Activated T-helper 1 cell treated with anti-CD3 and anti-CD28 coated beads, Interleukin-2, amount 50 U/mL, for 16 hours (primary cell): ENCODE measurements at regions not wholly inside any gene's neighbourhood (a gene's known extent, or its start where the extent isn't known, plus 50 kb on each side); places are given as distances from the start of the nearest gene placed in this dataset.
"Not testable (repeated sequence)": the region's sequence is repeated elsewhere in the genome, so short reads cannot be mapped to it uniquely, and the experiment has no call there.

ENCODE experiments used
- DNase-seq, 2 donors: peaks; one replicate each; pipeline ENCODE4 v3.0.0-alpha.2; 2020; ENCODE audit warnings: low read depth in 1 of 2, low spot score in 1 of 2

- no peak for DNase-seq
These were observed 59.6 kb upstream of the MAN2A1 start for GRCh38 chr5:109630093-109630492.

- DNase-seq = no peak
These were observed 61.1 kb upstream of the MAN2A1 start for GRCh38 chr5:109628591-109628990.

GRCh38 chr5:109621266-109621665 is 68.5 kb upstream of the MAN2A1 start:
- DNase-seq = not testable (repeated sequence)

GRCh38 chr5:109620651-109621050 is 69.1 kb upstream of the MAN2A1 start:
- no peak for DNase-seq

DNA sequence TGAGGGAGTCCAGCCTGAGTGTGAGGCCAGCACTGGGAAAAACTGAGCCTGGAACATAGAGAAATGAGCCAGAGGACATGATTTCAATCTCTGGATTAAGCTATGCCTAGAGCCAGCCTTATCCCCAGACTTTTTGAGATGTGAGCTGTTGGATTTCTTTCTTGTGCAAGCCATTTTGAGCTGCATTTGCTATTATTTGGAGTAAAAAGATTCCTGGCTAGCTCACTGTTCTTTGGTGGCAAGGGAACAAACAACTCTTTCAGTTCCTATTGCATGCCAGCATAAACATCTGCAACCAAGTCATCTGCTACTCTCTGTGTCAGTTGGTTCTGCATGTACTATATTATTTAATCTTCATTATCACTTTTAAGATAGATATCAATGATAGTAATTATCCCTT is 70.1 kb upstream of the MAN2A1 start:
- DNase-seq = no peak

DNA sequence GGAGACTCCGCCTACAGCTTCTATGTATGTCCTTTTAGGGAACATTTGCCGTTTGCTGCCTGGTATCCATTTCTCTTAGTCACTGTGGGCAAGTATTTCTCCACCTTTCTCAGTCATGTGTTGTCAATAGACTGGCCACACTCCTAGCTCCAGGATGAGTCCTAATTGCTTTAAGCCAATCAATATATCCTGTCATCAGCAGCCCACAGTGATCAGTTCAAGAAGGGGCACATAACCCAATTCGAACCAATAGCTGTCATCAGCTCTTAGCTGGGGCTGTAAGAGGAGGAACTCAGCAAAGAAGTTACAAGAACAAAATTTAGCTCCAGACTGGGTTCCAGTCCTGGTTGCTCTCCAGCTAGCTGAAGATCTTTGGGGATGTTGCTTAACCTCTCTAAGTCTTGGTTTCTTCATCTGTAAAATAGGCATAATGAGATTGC is 70.7 kb upstream of the MAN2A1 start:
- DNase-seq = no peak

- DNase-seq = no peak
These were observed 74.7 kb upstream of the MAN2A1 start for GRCh38 chr5:109614981-109615380.

GRCh38 chr5:109614301-109614700 is 75.4 kb upstream of the MAN2A1 start:
- DNase-seq = no peak

- DNase-seq = no peak
These were observed 77.3 kb upstream of the MAN2A1 start for GRCh38 chr5:109612278-109612905.

- DNase-seq = no peak
These were observed 78.2 kb upstream of the MAN2A1 start for GRCh38 chr5:109611505-109611904.

DNA sequence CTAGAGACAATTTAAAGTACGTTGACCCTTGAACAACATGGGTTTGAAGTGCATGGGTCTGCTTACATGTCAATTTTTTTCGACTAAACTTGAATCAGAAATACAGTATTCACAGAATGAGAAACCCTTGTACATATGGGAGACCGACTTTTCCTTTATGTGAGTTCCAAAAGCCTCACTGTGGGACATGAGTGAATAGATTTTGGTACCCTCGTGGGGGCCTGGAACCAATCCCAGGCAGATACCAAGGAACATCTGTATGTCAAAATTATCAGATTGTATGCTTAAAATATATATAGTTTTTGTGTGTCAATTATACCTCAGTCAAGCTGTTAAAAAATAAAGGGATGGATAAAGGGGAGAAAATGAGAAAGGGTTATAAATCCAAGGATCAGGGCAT is 78.7 kb upstream of the MAN2A1 start:
- DNase-seq = no peak

DNA sequence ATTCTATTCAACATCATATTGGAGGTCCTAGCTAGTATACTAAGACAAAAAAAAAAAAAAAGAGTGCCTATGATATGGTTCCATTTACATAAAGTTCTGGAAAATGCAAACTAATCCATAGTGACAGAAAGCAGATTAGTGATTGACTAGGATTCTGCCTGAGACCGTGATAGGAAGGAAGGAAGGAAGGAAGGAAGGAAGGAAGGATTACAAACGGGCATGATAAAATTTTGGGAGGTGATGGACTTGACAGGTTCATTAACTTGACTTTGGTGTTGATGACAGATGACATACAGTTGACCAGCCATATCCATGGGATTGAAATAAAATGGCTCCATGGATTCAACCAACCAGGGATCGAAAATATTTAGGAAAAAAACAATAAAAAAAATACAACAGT is 79.1 kb upstream of the MAN2A1 start:
- DNase-seq = no peak

GRCh38 chr5:109605207-109605730 is 84.5 kb upstream of the MAN2A1 start:
- DNase-seq = no peak

GRCh38 chr5:109604758-109605157 is 85.0 kb upstream of the MAN2A1 start:
- no peak for DNase-seq

DNA sequence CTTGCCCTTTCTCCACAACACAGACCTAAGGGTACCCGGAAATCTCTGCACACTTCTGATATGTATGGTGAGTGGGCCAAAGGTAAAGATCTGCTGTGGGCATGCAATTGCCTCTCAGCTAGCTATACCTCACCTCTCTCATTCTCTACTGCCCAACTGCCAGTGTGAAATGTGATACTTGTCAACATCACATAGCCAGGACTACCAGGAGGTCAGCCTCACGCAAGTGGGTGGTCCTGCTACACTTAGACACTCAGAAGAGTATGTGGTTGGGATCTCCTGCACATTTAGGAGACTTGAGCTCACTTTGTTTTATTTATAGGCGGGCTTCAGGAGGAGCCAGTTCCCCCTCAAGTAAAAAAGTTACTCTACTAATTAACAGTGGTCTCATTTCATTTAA is 88.0 kb upstream of the MAN2A1 start:
- DNase-seq = no peak

DNA sequence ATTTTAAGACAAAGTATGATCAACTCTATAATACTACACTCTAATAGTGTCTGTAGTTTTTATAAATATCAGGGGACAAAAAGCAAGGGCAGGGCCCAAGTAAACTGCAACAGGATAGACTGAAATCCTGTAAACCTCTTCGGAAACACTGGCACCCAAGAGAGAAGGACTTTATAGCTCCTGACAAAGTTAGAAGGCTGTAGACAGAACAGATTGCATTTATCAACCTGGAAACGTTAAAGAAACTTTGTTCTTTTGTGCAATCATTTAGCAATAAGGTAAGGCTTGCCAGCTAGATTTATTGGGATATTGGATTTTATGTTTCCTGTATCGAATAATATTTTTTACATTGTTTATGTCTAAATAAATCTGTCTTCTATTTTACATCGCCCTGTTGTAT is 91.8 kb upstream of the MAN2A1 start:
- no peak for DNase-seq

GRCh38 chr5:109594217-109594616 is 95.5 kb upstream of the MAN2A1 start:
- DNase-seq = no peak

DNA sequence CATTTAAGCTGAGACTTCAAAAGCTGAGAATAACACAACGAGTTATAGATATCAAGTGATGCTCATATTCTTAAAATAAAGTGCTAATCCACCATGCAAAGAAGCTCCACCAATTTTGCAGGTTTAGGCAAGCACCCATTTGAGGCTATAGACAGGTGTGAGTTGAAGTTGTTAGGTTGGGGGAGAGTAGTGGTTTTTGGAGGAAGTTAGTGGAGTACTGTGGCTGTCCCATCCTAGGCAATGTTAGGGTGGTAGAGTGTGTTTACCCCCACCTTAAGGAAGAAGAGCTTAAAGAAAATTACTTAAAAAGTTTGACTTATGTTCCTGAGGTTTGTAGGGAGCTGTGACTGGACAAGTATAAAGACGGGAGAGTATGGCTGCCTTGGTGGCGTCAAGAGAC is 98.9 kb upstream of the MAN2A1 start:
- DNase-seq = no peak

DNA sequence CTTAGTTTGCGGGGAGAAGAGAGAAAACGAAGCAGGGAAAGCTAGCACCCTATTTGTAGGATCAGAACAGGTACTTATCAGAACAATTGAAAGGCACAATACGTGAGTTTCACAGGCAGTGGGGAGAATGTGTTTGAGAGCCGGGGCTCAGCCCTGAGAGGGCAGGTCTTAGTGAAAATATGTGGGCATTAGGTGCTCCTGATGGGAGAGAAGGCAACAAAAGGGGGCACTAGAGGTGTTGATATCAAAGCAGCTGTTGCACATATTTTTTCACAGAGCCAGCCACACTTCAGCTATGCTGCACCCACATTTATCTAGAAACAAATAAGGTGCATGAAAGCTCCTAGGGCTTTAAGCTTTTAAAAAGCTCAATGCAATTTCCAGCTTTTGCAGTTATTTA is 99.7 kb upstream of the MAN2A1 start:
- no peak for DNase-seq

DNA sequence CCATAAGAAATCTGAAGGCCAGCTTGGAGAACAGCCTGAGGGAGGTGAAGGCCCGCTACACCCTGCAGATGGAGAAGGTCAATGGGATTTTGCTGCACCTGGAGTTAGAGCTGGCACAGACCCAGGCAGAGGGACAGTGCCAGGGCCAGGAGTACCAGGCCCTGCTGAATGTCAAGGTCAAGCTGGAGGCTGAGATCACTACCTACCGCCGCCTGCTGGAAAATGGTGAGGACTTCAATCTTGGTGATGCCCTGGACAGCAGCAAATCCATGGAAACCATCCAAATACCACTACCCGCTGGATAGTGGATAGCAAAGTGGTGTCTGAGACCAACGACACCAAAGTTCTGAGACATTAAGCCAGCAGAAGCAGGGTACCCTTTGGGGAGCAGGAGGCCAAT is 100.5 kb upstream of the MAN2A1 start:
- DNase-seq = no peak

DNA sequence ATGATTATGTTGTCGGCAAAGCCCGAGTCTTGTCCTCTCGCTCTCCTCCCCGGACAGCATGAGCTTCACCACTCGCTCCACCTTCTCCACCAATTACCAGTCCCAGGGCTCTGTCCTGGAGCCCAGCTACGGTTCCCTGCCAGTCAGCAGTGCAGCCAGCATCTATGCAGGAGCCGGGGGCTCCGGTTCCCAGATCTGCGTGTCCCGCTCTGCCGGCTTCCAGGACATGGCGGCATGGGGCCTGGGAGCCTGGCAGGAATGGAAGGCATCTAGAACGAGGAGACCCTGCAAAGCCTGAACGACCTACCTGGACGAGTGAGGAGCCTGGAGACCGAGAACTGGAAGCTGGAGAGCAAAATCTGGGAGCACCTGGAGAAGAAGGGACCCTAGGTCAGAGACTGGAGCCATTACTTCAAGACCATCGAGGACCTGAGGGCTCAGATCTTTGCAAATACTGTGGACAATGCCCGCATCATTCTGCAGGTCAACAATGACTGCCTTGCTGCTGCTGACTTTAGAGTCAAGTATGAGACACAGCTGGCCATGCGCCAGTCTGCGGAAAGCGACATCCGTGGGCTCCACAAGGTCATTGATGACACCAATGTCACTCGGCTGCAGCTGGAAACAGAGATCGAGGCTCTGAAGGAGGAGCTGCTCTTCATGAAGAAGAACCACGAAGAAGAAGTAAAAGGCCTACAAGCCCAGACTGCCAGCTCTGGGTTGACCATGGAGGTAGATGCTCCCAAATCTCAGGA is 101.3 kb upstream of the MAN2A1 start:
- DNase-seq = no peak

GRCh38 chr5:109584986-109585599 is 104.6 kb upstream of the MAN2A1 start:
- DNase-seq = no peak
